Gastroesophageal sphincter (tissue), 4 donors: ENCODE measurements at regions not wholly inside any gene's neighbourhood (a gene's known extent, or its start where the extent isn't known, plus 50 kb on each side); places are given as distances from the start of the nearest gene placed in this dataset.

ENCODE experiments used
- ATAC-seq: fragments of 150-250 bp; one replicate; pipeline ENCODE4 v1.9.1; 2016; ENCODE audit warnings: mild to moderate bottlenecking, moderate library complexity
- H3K27ac ChIP-seq, 4 donors: fragments of 200-600 bp; sonication (generic) in 3 of 4; 1 replicate in 3 of 4; 2 replicates in 1 of 4; pipeline ENCODE4 v1.5.1; 2016 to 2019
- H3K27me3 ChIP-seq: fragments of 200-600 bp; sonication (generic); one replicate; pipeline ENCODE4 v1.5.1; 2019
- H3K36me3 ChIP-seq, 2 donors: fragments of 200-600 bp; sonication (generic); one replicate each; pipeline ENCODE4 v1.5.1; 2019; ENCODE audit warnings: control low read depth in 1 of 2
- H3K4me1 ChIP-seq, 3 donors: fragments of 200-600 bp; sonication (generic); 1 replicate in 2 of 3; 2 replicates in 1 of 3; pipeline ENCODE4 v1.5.1; 2016 to 2019; ENCODE audit warnings: control low read depth in 2 of 3
- H3K4me3 ChIP-seq, 2 donors: fragments of 200-600 bp; sonication (generic); one replicate each; pipeline ENCODE4 v1.5.1; 2019; ENCODE audit warnings: mild to moderate bottlenecking in 1 of 2, moderate library complexity in 1 of 2
- H3K9me3 ChIP-seq, 3 donors: fragments of 200-600 bp; sonication (generic); one replicate each; pipeline ENCODE4 v1.5.1; 2017 to 2019; ENCODE audit warnings: control low read depth in 2 of 3
- CTCF ChIP-seq, 4 experiments: fragments of 200-600 bp in 2 of 4; fragments of 450-650 bp in 2 of 4; sonication (generic) in 1 of 4; IDR thresholded peaks; one replicate each; pipeline ENCODE4 v1.5.1; 2017 to 2019; ENCODE audit warnings: antibody characterized with exemption in 4 of 4, mild to moderate bottlenecking in 2 of 4, moderate library complexity in 2 of 4
- EP300 ChIP-seq: sonication (generic); formaldehyde crosslinking; IDR thresholded peaks from one replicate; pipeline ENCODE4 v1.6.1; 2017; ENCODE audit warnings: antibody characterized with exemption, mild to moderate bottlenecking
- POLR2A ChIP-seq, 2 donors: fragments of 450-650 bp; IDR thresholded peaks; one replicate each; pipeline ENCODE4 v1.6.1; 2017; ENCODE audit warnings: antibody characterized with exemption in 2 of 2, mild to moderate bottlenecking in 2 of 2, moderate library complexity in 1 of 2
- POLR2AphosphoS5 ChIP-seq: sonication (generic); formaldehyde crosslinking; IDR thresholded peaks from one replicate; pipeline ENCODE4 v1.6.1; 2017; ENCODE audit warnings: antibody characterized with exemption
- WGBS, 2 donors: methylation state at CpG; one replicate each; pipeline ENCODE4 v1.1.5; 2018; ENCODE audit warnings: low coverage in 1 of 2; 5-methylcytosine and 5-hydroxymethylcytosine counted together

GRCh38 chr2:59295524-59296162 lies 1054.5 kb upstream of the FANCL start:
- no peak for ATAC-seq

GRCh38 chr2:59288771-59289170 lies 1047.6 kb upstream of the FANCL start:
- H3K36me3 ChIP-seq = no peaks in the 10 kb centered on the region
- TF ChIP-seq POLR2A (IDR thresholded peaks at IDR 0.05) = no peak
- H3K4me3 ChIP-seq = no peak overlapping the region
- WGBS, 2 donors = 72 to 80% methylated on average over 2 of the region's 2 CpGs
- H3K9me3 ChIP-seq = no peaks in the 10 kb centered on the region
- no peaks in the 10 kb centered on the region for H3K27me3 ChIP-seq
- H3K27ac ChIP-seq = no peak overlapping the region
- no peak for ATAC-seq
- no peaks in the 10 kb centered on the region for H3K4me1 ChIP-seq

More at GRCh38 chr2:59295524-59296162, 1054.5 kb upstream of the FANCL start:
- no peaks in the 10 kb centered on the region for H3K36me3 ChIP-seq
- TF ChIP-seq POLR2A (IDR thresholded peaks at IDR 0.05) (no peak), EP300 (no peak), POLR2AphosphoS5 (no peak), CTCF (IDR thresholded peaks at IDR 0.05) (no peak)
- H3K4me1 ChIP-seq = no peaks in the 10 kb centered on the region
- 37 to 41% methylated on average over 3 of the region's 3 CpGs for WGBS, 2 donors
- no peaks in the 10 kb centered on the region for H3K9me3 ChIP-seq
- no peak overlapping the region for H3K27ac ChIP-seq
- H3K27me3 ChIP-seq = no peaks in the 10 kb centered on the region
- no peak overlapping the region for H3K4me3 ChIP-seq

DNA sequence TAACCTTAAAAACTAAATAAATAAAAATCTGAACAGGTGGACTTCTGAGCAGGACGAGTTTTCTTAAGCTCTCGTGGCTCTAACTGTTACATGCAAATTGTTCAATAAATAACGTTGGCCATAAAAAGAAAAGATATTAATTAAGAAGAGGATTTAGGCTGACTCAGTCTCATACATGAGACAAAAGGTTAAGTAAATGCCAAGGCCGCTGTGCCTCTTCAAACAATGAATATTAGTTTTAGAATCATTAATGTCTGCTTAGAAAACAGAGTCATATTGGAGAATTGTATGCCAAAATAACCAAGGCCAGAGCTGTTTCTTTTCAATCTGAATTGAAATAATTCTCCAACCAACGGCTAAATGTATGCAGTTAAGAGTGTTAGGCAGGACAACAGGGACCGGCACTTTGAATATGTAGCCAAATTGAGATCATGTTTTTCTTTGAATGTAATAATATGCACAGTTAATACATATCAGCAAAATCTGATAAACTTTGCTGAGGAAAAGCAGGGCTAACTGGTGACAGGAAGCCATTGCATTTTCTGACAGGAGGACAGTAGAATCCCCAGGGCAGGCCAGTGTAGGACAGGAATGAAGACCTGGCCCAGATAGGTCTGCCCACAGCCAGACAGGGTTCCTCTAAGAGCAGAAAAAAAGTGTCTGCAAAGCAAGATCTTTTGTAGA lies 1041.4 kb upstream of the FANCL start:
- WGBS, 2 donors = 40 to 58% methylated on average over 5 to 6 of the region's 6 CpGs

GRCh38 chr2:59277671-59278070 lies 1036.5 kb upstream of the FANCL start:
- H3K36me3 ChIP-seq = no peaks in the 10 kb centered on the region
- H3K4me3 ChIP-seq = no peak overlapping the region
- 50 to 62% methylated on average over 5 of the region's 5 CpGs for WGBS, 2 donors
- no peak for ATAC-seq
- no peaks in the 10 kb centered on the region for H3K27me3 ChIP-seq
- no peak overlapping the region for H3K27ac ChIP-seq
- H3K9me3 ChIP-seq = no peaks in the 10 kb centered on the region
- TF ChIP-seq EP300 (no peak), POLR2AphosphoS5 (no peak), CTCF (IDR thresholded peaks at IDR 0.05) (no peak), POLR2A (IDR thresholded peaks at IDR 0.05) (no peak)
- no peaks in the 10 kb centered on the region for H3K4me1 ChIP-seq

More for the DNA sequence above, 1041.4 kb upstream of the FANCL start:
- Histone ChIP-seq H3K27ac (no peak overlapping the region), H3K4me3 (no peak overlapping the region), H3K27me3 (no peaks in the 10 kb centered on the region), H3K9me3 (no peaks in the 10 kb centered on the region), H3K36me3 (no peaks in the 10 kb centered on the region), H3K4me1 (no peaks in the 10 kb centered on the region)
- TF ChIP-seq EP300 (no peak), POLR2A (IDR thresholded peaks at IDR 0.05) (no peak), POLR2AphosphoS5 (no peak), CTCF (IDR thresholded peaks at IDR 0.05) (no peak)
- ATAC-seq = no peak

DNA sequence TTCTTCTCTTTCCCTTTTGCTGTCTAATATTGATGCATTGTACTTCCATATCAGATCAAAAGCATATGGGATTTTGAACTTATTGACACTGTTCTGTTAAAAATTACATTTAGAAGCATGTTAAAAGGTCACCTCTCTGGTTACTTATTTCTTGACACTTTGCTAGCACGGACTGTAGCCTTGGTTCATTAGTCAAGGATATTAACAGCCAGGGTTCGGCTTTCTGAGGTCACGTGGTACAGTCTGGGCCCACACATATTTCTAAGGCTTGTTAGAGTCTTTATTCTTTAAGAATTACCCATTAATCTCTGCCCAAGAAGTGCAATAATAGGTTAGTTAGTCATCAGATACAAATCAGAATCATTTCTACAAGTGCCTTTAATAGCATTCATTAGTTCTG lies 1035.8 kb upstream of the FANCL start:
- ATAC-seq = no peak
- WGBS, 2 donors = 48 to 57% methylated on average over 3 of the region's 3 CpGs
- TF ChIP-seq CTCF (IDR thresholded peaks at IDR 0.05) = no peak
- TF ChIP-seq POLR2A (IDR thresholded peaks at IDR 0.05) = no peak
- no peak for TF ChIP-seq EP300
- TF ChIP-seq POLR2AphosphoS5 = no peak

More for the DNA sequence above, 1035.8 kb upstream of the FANCL start:
- H3K9me3 ChIP-seq = no peaks in the 10 kb centered on the region
- H3K27ac ChIP-seq = no peak overlapping the region
- H3K36me3 ChIP-seq = no peaks in the 10 kb centered on the region
- no peak overlapping the region for H3K4me3 ChIP-seq
- H3K4me1 ChIP-seq = no peaks in the 10 kb centered on the region
- H3K27me3 ChIP-seq = no peaks in the 10 kb centered on the region
